GM12873 (cell line): ENCODE measurements at regions not wholly inside any gene's neighbourhood (a gene's known extent, or its start where the extent isn't known, plus 50 kb on each side); places are given as distances from the start of the nearest gene placed in this dataset.

Experiments used
- TF ChIP-seq, protein P1 (sequence below): IDR thresholded peaks from 2 replicates; pipeline ENCODE4 v1.5.1; 2012; ENCODE audit warnings: low read depth, mild to moderate bottlenecking, moderate library complexity, low read length, control low read depth; ENCODE audit not compliant: insufficient read depth; ENCODE audit errors: missing control alignments

DNA sequence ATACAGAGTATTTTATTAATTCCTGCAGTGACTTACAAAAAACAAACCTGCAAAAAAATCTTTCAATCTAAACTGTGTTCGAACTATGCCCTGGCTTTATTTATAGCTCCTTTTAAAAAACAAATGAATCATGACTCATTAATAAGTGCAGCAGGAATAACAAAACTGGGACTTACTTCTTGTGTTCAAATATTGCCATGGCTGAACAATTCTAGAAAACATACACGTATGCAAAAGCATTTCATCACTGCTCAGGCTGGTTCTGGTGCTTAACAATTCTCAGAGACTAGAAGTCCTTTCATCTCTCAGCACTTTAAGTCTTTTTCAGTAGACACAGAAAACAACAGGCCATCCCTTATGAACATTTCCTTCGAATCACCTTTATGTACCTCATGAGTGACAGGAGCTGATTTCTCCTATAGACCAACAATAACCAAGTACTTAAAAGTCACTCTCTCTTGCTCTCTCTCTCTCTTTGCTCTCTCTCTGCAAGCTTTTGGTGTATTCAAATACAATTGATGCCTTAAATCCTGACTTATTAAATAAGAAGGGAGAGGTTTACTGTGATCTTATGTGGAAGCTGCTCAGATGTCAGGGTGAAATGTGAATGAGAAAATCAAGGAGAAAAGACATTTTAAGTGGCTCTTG, 268.8 kb downstream of the TTC8 start:
- TF ChIP-seq, protein P1, sequence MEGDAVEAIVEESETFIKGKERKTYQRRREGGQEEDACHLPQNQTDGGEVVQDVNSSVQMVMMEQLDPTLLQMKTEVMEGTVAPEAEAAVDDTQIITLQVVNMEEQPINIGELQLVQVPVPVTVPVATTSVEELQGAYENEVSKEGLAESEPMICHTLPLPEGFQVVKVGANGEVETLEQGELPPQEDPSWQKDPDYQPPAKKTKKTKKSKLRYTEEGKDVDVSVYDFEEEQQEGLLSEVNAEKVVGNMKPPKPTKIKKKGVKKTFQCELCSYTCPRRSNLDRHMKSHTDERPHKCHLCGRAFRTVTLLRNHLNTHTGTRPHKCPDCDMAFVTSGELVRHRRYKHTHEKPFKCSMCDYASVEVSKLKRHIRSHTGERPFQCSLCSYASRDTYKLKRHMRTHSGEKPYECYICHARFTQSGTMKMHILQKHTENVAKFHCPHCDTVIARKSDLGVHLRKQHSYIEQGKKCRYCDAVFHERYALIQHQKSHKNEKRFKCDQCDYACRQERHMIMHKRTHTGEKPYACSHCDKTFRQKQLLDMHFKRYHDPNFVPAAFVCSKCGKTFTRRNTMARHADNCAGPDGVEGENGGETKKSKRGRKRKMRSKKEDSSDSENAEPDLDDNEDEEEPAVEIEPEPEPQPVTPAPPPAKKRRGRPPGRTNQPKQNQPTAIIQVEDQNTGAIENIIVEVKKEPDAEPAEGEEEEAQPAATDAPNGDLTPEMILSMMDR, result no peak

DNA sequence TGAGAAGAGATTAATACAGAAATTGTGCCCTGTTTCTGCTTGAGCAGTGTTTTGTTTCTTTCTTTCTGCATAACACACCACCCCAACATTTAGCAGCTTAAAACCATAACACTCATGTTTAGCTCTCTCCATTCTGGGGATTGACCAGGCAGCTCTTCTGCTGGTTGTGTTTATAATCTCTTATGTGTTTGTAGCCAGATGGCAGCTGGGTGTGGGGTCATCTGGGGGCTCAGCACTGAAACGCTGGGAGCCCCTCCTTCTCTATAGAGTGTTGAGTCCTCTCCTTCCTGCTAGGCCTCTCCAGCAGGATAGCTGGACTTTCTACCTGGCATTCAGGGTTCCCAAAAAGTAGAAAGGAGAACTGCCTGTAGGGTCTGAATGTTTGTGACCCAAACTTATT, 270.6 kb downstream of the TTC8 start:
- TF ChIP-seq, protein P1, result no peak

DNA sequence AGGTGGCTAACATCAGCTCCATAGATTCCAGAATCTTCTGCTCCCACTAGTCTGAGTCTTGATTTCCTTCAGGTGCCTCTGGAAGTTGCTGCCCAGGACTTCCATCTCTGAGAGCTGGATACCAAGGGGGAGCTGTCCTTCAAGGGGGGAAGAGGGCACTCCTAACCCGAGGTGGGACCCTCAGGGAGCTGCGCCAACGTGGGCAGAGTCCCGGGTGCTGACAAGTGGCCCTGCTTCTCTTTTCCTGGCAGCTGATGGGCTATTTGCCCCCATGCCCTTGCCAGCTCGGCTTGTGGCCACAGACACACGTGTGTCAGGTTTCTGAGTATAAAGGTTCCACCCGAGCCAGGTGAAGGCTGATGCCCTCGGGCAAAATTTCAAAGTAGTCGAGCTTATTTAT, 272.5 kb downstream of the TTC8 start:
- TF ChIP-seq, protein P1, result no peak

DNA sequence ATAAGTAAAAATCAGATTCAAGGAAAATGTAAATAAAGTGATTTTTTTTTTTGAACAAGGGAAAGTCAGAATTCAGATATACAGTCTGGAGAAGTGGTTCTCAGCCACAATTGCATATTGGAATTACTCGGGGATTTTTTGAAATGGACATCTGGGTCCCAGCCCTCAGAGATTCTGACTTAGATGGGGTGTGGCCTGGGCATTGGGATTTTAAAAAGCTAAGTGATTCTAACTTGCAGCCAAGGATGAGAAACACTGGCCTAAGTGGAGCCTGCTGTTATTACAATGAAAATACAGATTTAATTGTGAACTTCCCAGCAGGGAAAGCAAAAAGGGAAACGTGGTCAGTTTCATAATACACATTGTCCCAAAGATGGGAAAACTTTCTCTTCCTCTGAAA, 273.8 kb downstream of the TTC8 start:
- TF ChIP-seq, protein P1, result no peak
